GM18873 (cell line): ENCODE measurements at regions not wholly inside any gene's neighbourhood (a gene's known extent, or its start where the extent isn't known, plus 50 kb on each side); places are given as distances from the start of the nearest gene placed in this dataset.
"Not testable (repeated sequence)": the region's sequence is repeated elsewhere in the genome, so short reads cannot be mapped to it uniquely, and the experiment has no call there.

Source experiments
- ATAC-seq: cut with Tn5 transposase; IDR thresholded peaks from one replicate; pipeline ENCODE4 v1.9.1; 2021; ENCODE audit warnings: mild to moderate bottlenecking, moderate library complexity, moderate number of reproducible peaks; ENCODE audit not compliant: unreplicated experiment, low FRiP score

DNA sequence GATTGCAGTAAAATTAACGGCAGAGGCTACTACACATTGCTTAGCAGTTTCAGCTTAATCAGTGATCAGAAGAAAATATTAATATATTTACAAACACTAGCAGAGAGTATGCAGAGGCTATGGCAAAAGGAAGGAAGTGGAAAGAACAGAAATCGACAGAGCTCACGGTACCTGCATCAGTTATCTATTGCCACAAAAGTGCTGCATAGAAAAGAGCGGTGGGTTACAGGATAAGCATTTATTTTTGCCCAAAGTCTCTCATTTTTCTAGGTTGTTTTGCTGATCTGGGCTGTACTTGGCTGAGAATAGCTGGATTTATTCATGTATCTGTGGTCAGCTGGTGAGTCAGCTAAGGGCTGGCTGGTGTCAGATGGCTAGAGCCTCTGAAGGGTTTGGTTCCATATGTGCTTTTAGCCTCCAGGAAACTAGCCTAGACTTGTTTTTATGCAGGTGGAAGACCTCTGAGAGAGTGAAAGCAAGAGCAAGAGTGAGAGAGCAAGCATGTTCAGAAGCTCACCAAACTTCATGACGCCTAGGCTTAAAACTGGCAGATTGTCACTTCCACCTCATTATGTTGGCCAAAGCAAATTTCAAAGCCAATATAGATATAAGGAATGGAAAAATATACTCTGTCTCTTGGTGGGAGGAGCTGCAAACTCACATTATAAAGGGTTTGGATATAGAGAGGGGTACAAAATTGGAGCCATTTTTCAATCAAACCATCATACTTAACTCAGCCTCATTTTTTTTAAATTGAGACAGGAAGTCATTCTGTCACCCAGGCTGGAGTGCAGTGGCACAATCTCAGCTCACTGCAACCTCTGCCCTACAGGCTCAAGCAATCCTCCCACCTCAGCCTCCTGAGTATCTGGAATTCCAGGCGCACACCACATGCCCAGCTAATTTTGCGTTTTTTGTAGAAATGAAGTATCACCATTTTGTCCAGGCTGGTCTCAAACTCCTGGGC, 153.2 kb upstream of the RPL34 start:
- peak; percentile 88 for ATAC-seq

DNA sequence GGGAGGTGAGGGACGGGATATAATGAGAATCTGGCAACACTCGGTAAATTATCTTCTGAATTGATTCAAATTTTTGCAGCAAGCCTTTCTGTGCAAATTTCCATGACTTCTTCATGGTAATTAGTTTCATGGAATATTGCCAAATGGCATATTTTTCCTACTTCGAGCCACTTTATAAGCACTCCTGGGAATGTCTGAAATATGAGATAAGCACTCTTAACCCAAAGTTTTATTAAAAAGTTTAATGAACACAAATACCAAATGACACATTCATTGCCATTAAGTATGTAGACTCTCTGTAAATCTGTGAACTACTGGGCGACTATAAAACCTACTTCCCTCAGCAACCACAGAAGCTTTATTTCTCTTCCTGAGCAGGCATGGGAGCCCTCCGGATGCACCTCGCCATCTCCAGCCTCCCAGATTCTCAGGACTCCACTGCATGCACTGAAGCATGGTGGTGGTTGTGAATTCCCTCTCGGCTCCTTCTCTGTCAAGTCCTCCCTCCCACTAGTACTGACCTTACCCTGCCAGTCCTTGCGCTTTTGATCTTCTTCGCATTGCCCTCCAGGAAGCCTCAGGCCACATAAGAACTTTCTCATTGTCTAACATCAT, 154.4 kb upstream of the RPL34 start:
- ATAC-seq, result no peak

DNA sequence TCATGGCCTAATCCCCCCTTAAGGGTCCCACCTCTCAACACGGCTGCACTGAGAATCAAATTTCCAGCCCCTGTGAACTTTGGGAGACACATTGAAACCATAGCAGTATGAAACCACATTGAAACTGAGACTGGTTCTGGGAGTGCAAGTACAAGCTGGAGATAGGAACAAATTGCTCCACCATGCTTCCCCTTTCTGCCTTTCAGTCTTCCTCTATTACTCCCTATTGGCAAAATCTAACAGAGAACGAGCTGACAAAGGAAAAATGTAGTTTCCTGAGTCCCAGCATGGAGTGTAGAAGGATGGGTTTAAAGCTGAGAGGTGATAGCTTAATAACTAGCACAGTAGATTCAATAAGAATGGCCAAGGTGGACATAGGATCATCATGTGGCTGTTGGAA, 161.7 kb upstream of the RPL34 start:
- no peak for ATAC-seq

DNA sequence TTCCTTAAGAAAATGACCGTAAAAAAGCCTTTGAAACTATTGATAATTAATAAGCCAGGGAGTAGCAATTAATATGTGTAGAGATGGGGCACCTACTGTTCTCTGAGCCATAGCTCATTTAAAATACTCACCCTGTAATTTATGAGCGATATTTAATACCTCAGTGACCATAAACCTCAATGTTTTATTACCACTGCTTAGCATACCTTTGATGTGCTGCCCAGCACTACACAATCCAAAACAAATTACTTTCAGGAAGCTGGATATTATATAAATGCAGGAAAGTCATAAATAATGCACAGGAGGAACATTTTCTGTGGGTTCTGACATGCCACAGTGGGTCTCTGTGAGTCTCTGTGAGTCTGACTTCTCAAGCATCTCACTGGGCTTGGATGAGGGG, 166.1 kb upstream of the RPL34 start:
- no peak for ATAC-seq

DNA sequence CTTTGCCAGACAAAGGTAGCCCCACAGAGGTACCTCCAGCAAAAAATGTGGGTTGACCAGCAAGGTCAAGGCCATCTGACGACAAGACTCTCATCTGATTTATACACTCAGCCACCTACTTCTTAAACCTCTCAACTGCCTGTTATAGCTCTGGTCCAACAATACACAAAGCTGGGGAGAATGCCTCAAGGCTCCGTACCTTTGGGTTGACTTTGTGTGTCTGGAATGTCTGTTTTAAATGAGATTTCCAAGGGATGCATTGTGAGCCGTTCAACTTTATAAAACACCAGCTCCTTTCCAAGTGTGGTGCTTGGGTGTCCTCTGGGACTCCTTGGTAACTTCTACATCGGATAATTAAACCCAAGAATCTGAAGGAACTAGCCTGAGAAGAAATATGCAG, 167.0 kb upstream of the RPL34 start:
- no peak for ATAC-seq

DNA sequence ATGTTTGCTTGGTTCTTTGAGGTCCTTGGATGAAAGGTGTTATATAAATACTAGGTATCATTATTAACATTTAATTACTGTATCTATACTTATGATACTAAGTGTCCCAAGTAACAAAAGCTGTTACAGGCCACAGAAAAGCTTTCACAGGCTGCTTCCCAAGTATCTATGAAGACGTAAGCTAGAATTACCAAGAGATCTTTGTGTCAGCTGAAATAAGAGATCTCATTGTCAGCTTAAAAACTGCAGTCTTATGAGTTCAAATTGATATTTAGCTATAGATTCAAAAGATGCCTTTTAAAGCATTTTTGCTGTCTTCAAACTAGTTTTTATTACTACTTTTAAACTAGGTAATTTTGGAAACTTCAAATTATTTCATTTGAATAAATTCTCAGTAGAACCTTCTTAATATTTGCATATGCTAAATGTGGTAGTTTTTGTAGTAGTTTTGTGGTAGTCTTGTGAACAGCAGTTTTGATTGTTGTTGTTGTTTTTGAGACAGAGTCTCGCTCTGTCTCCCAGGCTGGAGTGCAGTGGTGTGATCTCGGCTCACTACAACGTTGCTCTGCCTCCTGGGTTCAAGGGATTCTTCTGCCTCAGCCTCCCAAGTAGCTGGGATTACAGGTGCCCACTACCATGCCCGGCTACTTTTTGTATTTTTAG, 170.0 kb upstream of the RPL34 start:
- ATAC-seq, result no peak

DNA sequence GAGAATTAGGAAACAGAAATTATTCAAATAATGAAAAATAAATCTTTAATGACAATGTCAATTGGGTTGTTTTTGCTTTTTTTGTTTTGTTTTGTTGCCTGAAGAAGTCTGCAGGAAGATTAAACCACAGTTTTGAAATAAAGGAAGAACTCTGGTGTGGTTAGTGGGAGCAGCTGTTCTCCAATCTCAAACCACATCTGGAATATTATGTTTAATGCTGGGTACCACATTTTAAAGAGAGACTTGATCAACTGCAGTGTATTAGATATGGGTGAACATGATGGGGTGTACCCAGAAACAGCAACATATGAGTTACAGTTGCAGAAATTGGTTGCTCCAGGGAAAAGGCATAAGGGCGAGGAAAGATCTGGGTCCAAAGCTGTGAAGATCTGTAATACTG, 171.2 kb upstream of the RPL34 start:
- no peak for ATAC-seq

DNA sequence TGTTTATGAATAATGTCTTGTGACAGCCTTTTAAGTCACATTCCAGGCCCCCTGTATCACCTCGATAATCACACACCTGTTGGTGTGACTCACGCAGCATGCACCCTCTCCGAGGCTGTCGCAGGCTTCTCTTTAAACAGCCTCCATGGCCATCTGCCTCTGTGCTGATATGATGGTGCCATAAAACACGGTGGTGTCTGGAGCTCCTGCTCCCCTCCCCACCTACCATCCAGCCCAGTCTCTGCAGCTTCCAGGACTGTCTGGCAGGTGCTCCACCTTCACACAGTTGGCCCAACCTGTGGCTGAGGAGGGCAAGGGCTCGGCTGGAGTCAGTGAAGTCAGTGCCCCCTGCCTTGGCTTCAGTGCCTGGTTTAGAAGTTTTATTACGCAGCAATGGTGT, 173.8 kb upstream of the RPL34 start:
- no peak for ATAC-seq

DNA sequence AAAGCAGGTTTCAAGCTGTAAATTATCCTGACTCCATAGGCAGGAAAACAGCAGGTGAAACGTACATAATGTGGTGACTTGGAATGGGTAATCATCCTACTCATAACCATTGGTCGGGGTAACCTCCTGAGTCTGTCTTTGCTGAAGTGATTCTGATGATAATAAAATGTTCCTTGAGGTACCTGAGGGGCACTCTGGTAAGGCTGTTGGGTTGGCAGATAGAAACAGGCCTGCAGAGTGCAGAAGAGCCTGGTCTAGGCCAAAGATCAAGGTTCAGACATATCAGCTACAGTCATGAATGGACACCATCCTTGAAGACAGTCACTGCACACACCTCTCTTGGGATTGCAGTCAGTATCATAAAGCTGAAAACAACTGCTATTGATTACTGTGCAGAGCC, 174.7 kb upstream of the RPL34 start:
- no peak for ATAC-seq

DNA sequence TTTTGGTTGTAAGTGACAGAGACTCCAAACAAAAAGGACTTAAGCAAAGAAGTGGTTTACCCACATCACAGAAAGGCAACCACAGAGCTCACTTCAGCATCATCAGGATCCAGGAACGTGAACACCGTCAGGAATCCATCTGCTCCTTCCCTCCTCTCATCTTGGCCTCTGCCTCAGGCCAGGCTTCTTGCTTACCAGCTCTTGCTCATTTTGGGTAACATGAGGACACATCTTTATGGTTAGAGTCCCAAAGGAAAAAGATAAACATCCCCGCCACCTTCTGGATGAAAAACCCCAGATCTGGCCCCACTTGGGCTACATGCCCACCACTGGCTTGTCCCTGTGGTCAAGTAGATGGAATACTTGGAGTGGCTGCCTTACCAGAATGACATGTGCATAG, 176.8 kb upstream of the RPL34 start:
- no peak for ATAC-seq

DNA sequence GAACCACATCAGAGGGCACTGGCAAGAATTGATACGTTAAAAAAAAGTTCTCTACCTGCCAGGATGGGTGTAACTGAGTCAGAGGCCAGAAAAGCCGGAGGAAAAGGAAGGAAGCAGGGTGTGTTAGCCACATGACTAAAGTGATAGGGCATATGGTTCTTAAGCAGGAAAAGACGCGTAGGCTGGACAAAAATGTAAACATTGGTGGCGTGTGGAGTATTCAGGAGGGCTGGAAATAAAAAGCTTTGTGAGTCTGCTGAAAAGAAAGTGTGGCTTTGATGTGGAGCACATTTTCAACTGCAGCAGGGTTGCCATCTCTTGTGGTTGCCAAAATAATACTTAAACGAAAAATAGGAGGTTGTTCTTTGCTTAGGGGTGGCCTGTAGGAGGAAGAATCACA, 186.5 kb upstream of the RPL34 start:
- no peak for ATAC-seq

DNA sequence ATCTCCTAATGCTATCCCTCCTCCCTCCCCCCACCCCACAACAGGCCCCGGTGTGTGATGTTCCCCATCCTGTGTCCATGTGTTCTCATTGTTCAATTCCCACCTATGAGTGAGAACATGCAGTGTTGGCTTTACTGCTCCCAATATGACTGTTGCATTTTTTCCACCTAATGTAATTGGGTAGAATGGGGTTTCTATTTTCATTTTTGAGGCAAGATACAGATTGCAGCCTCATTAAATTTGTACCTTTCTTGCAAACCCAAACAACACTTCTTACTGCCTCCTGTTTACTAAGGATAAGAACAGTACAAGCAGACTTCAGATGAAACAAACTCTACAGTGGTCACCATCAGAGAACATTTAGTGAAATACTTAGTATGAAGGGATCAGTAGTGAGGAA, 187.0 kb upstream of the RPL34 start:
- ATAC-seq, result not testable (repeated sequence)

DNA sequence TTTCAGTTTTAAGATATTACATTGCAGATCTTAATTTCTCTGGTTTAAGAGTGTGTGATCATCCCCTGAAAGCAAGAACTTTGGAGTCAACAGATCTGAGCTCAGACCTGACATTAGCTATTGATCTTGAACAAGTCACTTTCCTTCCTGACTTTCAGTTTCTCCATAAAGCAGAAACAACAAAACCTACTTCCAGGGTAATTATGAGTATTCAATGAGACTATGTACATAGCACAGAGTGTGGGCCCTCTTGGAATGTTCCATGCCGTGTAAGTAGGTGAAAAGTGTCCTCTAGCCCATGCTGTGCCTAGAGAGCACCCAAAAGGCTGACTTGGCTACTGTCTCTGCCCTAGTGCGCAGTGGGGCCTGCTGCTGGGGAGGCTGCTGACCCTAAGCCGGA, 188.0 kb upstream of the RPL34 start:
- no peak for ATAC-seq

DNA sequence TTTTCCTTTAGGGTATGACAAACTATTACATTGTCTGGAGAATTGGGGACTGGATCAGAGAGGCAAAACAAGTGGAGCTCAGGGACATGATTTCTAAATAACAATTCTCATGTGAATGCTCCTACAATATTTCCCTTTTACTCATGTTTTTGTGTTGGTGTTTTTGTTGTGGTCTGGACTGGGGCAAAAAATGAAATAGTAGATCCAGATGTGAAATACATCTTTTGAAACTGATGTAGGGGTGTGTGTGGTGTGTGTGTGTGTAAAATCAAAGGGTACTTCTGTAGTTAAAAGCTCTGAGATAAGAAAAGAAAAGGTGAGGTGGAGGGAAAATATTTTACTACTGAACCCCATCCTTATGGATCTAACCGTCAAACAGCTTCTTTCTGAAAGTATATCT, 188.4 kb upstream of the RPL34 start:
- ATAC-seq, result no peak

DNA sequence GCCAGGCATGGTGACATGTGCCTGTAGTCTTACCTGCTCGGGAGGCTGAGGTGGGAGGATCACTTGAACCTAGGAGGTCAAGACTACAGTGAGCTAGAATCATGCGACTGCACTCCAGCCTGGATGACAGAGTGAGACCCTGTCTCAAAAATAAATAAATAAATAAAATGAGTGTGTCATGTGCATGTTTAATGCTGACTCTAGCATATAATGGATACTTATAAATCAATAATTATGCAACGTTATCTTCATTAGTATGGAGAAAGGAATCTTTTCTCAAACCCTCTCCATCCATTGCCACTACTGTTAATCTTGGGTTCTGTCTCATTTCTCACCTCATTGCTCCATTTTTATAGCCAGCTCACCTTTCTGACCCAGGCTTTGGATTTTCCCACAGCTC, 189.5 kb upstream of the RPL34 start:
- no peak for ATAC-seq

DNA sequence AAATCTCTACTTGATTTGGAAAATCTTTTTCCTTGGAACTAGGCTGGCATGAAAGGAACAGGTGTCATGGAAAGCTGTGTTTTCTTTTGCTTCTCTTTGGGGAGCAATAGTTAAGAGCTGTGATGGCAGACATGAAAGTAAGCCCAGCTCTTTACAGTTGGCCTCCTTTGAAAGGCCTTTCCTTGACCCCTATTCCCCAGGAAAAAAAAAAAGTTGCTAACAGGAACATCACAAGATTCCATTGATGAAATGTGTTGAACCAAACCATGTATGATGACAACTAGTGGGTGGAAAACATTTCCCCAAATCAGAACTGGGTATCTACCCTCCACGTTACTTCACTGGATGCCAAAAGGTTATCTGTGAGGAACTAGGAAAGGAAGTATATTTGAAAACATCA, 190.7 kb upstream of the RPL34 start:
- ATAC-seq, result no peak

DNA sequence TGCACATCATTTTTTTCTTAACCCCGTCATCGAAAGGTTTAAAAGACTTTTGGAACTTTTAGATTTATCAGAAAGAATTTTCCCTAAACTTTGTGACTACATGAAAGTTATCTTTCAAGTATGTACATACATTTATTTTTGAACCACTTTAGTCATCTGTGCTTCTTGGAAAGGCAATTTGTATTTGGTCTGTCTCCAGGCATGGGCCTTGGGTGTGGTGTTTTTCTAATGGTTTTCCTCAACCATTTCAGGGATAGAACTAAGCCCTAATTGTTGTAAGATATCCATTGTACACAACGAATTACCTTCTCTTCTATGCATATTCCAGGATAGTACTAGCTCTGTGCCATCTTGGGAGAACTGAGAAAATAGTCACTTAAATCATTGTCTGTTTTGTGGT, 191.5 kb upstream of the RPL34 start:
- ATAC-seq, result no peak

DNA sequence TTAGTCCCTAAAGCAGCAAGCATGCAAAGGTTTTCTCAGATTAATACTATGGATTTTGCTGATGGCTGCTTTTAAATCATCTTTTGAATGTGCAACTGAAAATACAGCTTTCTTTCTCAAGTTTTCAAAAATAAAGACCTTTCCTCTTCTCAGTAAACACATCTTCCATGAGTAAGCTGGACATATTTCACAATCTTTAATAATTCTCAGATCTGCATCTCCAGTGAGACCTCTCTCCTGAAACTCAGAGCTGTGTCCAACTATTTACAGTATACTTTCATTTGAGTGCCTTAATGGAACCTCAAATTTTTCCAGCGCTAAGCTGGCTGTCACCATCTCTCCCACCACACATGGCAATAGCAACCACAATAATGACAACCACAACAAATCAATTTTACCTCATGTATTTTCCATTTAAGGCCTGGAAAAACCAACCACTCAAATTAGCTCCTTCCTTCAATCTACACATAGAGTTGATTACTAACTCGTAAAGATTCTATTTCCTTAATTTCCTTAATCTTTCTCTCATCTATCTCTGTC, 192.4 kb upstream of the RPL34 start:
- ATAC-seq, result no peak

DNA sequence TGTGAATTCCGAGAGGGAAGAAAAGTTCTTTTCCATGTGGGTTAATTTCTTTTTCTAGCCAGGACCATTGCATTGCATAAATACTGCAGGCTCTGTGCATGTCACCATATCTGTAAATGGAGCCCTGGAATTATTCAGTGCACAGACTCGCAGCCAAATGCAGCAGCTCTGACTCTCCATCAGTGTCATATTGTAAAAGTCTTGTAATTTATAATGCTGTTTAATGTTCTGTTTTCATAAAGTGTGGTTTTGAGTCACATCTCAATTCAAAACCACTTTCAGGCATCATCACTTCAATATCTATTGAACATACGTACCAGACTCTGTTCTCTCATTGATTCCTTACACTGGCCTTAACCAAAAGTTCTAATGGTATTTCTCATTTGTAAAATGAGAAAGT, 193.9 kb upstream of the RPL34 start:
- no peak for ATAC-seq

DNA sequence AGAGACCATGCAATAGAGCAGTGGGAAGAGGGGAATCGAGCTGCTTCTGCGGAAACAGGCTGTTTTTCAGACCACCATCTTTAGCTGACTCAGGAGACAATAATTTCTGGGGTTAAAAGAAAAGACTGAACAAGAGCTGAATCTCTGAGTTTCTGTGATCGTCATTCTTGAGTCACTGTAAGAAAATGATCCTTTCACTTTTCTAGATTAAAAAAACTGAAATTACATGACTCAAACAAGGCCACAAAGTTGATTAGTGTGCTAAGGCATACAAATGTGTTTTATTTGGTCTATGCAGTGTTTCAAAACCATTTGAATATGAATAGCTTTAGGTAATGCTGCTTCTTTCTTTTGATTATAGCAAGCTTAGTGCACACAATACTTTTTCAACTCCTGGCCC, 194.4 kb upstream of the RPL34 start:
- ATAC-seq, result no peak

DNA sequence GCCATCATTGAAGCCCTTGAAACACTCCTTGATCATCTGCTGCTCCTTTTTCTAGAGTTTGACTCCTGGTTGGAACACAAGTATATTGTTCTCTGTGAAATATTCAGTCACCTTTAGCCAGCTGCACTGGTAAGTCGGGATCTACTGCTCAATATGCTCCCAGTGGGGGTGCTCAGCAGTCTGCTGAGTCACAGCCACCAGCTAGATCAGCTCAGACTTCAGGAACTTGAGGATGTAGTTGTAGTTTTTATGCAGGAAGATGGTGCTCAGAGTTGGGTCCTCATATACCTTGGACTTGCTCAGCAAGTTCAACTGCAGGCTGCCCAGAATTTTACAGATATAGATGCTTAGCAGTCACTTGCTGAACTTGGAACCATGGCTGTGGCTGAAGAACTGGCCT, 202.5 kb upstream of the RPL34 start:
- no peak for ATAC-seq
